ENCODE measurements at regions not wholly inside any gene's neighbourhood (a gene's known extent, or its start where the extent isn't known, plus 50 kb on each side); places are given as distances from the start of the nearest gene placed in this dataset.
A peak's percentile ranks its signal among the peaks of the same experiment; 100 is the strongest.

DNA sequence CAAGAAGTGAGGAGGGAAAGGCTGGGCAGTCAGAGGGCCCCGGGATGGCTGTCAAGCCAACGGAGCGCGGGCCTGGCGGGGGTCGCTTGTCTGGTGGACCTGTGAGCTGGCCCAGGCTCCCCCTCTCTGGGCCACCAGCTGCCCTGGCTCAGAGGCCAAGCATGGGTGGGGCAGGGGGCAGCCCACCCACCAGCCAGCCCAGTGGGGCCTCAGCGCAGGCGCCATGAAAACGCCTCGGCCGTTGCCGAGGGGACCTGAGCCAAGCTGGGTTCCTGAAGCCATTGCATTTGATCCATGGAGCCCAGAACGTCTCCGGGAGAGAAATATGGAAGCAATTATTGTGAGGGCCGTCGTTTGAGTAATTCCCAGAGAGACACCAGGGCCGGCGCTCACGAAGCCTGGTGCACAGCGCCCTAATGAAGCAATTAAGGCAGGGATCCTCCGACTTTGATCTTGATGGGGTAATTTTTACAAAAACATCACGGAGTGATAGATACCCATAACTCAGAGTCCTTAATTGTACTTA lies 90.5 kb upstream of the TTC34 start:
- no peak for DNase-seq

DNA sequence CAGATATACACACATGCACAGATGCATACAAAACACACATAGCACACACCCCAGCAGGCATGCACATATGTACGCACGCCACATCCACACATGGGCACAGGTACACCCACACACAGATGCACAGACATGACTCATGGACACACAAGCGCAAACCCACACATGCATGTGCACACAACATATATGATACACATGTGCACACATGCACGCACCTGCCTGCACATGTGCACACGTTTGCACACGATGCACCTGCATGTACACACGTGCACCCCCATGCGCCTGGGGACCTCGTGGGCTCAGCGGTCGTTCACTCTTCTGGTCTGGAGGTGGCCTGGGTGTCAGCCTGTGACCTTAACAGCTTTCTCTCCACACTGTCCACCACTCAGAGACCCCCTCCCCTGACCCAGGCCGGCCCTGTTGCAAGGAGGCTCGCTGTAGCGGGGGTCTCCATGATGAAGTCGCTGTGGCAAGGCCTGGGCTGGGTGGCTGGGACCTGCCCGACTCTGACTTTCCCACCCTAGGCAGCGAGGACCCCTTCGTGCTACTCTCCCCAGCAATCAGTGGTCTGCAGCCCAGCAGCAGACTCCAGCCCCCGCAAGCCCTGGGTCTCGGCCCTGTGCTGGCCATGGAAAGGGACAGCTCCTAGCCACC lies 92.1 kb upstream of the TTC34 start:
- DNase-seq = no peak

- peak; percentile 34 for DNase-seq
Measured at GRCh38 chr1:2894381-2895041, 93.0 kb upstream of the TTC34 start.

DNA sequence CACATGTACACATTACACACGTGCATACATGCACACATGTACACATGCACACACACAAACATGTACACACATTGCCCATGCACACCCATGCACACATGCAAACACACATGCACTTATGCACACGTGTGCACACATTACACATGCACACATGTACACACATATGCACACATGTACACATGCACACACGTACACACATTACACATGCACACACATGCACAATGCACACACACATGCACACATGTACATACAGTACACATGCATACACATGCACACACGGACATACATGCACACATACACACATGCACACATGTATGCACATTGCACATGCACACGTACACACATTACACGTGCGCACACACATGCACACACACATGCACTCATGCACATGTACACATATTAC lies 95.3 kb upstream of the TTC34 start:
- DNase-seq = no peak

DNA sequence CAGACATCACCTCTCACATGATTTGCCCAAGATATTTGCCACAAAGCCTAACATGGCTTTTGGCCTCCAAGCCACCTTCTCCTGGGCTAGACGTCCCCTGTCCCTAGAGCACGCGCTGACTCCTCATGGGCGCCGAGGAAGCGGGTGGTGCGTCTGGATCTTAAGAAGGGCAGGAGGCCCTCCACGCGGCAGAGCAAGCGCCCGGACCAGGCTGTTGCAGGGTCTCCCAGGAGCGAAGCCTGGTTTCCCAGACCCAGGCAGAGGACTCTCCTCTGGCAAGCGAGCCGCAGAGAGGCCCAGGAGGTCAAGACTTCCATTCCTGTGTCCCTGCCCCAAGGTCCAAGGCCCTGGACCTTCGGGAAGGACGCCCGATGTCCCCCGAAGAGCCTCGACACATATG lies 101.7 kb upstream of the TTC34 start:
- DNase-seq = no peak

DNA sequence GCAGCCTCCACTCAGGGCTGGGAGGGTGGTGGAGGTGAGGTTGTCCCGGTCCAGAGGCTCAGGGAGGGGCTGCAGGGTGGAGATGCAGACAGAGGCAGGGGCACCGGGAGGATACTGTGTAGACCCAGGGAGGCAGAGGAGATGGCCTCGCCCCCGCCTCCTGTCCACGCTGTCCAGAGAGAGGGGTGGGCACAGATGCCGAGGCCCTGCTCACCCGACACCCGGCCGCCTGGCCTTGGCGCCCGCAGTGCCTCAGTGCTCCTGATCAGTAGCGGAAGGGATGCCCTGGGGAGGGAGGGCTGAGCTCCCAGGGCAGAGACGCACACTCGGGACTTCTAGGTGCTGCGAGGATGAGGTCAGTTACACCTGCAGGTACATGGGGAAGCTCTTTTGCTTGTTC lies 102.7 kb upstream of the TTC34 start:
- DNase-seq = no peak

DNA sequence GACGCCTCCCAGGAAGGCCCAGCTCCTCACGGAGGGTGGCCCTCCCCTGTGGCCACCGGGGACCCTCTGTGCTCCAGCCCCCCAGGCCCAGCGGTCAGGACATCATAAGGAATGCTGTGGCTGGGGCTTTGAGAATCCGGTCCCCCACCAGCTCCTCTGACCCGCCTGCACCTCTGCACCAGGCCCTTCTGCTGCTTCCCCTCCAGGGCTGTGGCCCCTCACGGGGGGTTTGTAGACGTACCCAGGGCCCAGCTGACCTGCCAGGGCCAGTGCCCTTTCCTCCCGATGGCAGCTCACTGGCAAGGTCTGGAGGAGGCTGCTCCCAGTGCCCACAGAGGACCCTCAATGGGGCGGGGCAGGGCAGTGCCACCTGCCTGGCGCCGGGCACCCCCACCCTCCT lies 103.9 kb upstream of the TTC34 start:
- DNase-seq = no peak

DNA sequence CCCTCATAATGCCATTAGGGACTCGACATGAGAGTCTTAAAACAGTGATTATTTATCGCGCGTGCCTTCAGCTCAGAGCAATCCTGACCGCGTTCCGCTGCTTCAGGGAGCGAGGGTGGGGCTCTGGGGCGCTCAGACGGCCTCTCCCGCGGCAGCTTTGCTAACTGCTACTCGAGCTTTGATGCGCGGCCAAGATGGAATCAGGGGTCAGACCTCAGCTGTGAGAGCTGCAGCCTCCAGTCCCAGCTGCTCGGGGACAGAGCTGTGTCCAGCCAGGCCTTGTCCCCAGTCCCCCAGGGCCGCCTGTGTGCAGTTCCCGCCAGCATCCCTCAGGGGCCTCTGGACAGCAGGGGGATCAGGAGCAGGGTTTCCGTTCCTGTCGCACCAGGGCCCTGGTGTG lies 104.6 kb upstream of the TTC34 start:
- DNase-seq = no peak

DNA sequence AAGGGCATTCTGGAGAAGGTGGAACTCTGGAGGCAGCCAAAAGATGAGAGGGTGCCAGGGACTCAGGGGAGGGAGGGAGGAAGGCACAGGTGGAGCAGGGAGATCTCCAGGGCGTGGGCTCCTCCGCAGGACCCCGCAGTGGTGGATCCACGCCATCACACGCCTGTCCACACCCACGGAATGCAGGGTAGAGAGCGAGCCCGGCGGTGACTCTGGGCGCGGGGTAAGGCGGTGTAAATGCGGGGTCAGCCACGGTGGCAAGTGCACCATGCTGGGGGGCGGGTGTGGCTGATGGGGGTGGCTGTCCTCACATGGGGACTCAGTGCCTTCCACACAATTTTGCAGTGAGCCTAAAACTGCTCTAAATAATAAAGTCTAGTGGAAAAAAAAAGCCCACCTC lies 105.1 kb upstream of the TTC34 start:
- DNase-seq = no peak

DNA sequence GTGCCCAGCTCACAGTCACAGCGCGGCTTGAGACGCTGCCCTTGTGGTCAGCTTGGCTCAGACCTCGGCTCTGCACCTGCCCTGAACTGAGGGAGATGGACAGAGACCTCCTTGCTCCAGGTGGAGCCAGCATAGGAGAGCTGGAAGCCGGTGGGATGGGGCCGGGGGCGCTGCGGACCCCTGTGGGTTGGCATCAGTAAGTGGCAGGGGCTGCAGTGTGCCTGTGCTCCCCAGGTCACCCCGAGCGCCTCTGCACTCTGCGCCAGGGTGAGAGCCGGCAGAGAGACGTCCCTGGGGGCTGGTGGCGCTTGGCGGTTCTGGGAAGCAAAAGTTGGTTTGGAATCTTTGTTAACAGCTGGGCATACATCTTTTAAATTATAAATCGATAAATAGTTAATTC lies 105.6 kb upstream of the TTC34 start:
- DNase-seq = no peak

GRCh38 chr1:2908081-2908480 lies 106.6 kb upstream of the TTC34 start:
- DNase-seq = no peak

- no peak for DNase-seq
Measured at GRCh38 chr1:2908561-2908960, 107.1 kb upstream of the TTC34 start.

DNA sequence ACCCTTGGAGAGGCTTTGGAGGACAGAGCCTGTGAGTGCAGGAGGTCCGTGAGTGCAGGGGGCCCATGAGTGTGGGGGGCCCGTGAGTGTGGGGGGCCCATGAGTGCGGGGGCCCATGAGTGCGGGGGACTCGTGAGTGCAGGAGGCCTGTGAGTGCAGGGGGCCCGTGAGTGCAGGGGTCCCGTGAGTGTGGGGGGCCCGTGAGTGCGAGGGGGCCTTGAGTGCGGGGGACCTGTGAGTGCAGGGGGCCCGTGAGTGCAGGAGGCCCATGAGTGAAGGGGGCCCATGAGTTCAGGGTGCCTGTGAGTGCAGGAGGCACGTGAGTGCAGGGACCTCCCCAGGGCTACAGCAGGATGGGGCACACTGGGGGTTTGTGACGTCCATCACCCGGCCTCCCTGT lies 108.3 kb upstream of the TTC34 start:
- DNase-seq = no peak

DNA sequence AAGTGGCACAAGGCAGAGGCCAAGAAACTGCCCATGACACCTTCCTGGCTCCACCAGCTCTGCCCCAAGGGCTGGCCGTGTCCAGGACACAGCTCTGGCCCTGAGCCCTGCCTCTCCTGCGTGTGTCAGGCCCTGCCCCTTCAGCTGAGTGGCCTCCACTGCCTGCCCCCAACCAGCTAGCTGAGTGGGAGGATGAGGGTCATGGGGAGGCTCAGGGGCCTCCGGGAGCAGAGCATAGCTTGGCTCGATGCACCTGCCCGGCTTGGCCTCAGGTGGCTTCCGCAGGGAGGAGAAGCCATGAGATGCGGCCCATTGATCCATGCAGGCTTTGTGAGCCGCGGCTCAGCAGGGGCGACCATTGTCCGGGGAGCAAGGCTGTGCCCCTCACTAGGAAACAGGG lies 108.7 kb upstream of the TTC34 start:
- DNase-seq = no peak

DNA sequence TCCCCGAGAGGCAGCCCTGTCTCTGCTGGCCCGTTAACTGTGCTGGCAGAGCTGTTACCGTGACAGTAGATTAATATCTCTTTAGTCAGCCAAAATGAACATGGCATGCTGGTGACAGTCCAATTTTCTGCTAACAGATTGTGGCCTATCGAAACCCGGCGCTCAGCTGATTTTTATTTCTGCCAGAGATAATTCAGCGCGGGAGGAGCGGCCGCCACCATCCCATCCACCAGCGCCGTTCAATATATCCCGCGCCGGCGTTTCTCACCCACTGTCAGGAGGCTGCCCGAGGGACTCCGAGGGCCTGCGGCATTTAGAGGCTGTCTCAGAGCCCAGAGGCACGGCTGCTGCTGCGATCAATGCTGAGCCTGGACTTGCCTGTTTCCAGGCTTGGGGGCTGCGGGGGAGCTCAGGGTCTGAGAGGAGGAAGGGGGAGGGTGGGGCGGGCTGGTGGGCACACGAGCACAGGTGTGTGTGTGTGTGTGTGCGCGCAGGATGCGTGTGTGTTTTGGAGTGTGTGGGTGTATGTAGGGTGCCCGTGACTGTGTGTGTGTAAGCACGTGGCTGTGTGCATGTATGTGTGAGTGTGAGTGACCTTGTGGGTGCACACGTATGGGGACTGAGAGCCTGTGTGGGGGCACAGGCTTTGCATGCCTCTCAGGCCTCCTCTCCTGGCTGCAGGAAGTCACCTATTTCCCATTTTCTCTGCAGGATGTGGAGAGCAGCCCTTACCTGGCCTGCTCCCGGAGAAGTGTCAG lies 109.7 kb upstream of the ACTRT2 start:
- no peak for DNase-seq

- no peak for DNase-seq
Measured at GRCh38 chr1:2912424-2913061, 108.7 kb upstream of the ACTRT2 start.

GRCh38 chr1:2913091-2913490 lies 108.2 kb upstream of the ACTRT2 start:
- DNase-seq = no peak

GRCh38 chr1:2914702-2915101 lies 106.6 kb upstream of the ACTRT2 start:
- no peak for DNase-seq

DNA sequence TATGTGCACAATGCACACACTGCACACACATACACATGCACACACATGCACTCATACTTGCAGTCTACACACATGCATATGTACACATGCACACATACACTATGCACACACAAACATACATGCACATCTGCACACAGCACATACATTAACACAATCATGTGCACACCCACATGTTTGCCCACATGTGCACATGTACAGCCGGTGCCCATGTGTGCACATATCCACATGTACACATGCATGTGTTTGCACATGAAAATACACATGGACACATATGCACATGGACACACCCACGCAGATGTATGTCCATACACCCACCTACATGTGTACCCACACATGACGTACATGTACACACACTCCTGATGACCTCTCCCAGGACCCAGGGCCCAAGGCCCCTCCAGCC lies 105.1 kb upstream of the ACTRT2 start:
- no peak for DNase-seq

- DNase-seq = no peak
Measured at GRCh38 chr1:2916706-2917105, 104.6 kb upstream of the ACTRT2 start.

GRCh38 chr1:2917284-2917683 lies 104.0 kb upstream of the ACTRT2 start:
- no peak for DNase-seq

DNA sequence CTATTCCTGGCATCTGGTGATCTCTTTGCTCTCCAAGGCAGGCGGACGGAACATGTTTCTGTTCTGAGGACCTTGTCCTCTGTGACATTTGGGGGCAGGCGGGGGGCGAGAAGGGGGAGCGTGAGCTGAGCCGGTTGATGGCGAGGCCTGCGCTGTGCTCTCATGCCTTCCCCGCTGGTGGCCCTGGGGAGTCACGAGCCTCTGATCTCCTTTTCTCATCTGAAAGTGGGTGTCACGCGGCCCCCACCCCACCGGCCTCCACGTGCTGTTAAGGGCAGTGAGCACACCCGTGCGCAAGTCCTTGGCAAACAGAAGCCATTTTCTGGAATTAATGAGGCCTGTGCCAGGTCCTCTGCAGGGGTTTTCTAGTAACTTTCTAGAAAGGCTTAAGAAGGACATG lies 102.8 kb upstream of the ACTRT2 start:
- no peak for DNase-seq

DNA sequence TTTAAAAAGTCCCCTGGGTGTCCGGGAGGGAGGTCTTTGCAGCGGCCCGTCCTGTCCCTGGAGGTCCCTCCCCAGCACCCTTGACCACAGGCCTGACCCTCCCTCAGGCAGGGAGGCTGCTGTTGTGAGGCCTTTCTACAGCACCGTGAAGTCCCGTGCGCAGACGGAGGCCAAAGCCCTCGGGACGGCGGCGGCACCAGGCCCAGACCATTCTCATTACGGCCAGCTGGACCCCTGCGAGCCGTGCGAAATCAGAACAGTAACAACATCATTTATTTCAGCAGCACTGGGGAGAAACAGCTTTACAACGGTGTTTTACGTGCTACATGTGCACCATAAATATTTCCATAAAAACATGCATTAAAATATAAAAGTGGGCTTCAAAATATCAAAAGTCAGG lies 101.4 kb upstream of the ACTRT2 start:
- no peak for DNase-seq
